H1 (cell line): ENCODE measurements at regions not wholly inside any gene's neighbourhood (a gene's known extent, or its start where the extent isn't known, plus 50 kb on each side); places are given as distances from the start of the nearest gene placed in this dataset.

Experiments used
- BRCA1 ChIP-seq: IDR thresholded peaks from 2 replicates; pipeline ENCODE4 v1.6.1; 2012; ENCODE audit warnings: low read depth, low read length, improper control_type of control experiment
- PHF8 ChIP-seq: fragments of 200-600 bp; sonication (generic); conservative IDR thresholded peaks from 2 replicates; pipeline ENCODE4 v1.7.1; 2012; ENCODE audit warnings: low read depth, mild to moderate bottlenecking, inconsistent platforms, low read length, moderate library complexity
- POLR2AphosphoS5 ChIP-seq: IDR thresholded peaks from 2 replicates; pipeline ENCODE4 v1.6.1; 2011; ENCODE audit warnings: low read depth, low read length
- RFX5 ChIP-seq: IDR thresholded peaks from 2 replicates; pipeline ENCODE4 v1.6.1; 2011; ENCODE audit warnings: low read depth, low read length, improper control_type of control experiment, borderline replicate concordance
- SP1 ChIP-seq: IDR thresholded peaks from 2 replicates; pipeline ENCODE4 v1.6.1; 2011; ENCODE audit warnings: low read depth, low read length
- SRF ChIP-seq: IDR thresholded peaks from 2 replicates; pipeline ENCODE4 v1.6.1; 2011; ENCODE audit warnings: mild to moderate bottlenecking, low read depth, low read length, moderate library complexity
- YY1 ChIP-seq: IDR thresholded peaks from 2 replicates; pipeline ENCODE4 v1.6.1; 2011; ENCODE audit warnings: low read depth, mild to moderate bottlenecking, low read length
- TF ChIP-seq, protein P1 (sequence below), 3 experiments: IDR thresholded peaks; 1 replicate in 2 of 3; 2 replicates in 1 of 3; pipeline versions ENCODE4 v1.5.1 to v1.6.1; 2011; ENCODE audit warnings: low read length in 3 of 3, mild to moderate bottlenecking in 3 of 3, inconsistent platforms in 2 of 3, low read depth in 1 of 3, moderate library complexity in 1 of 3; ENCODE audit not compliant: insufficient read depth in 1 of 3; ENCODE audit errors: control extremely low read depth in 1 of 3

DNA sequence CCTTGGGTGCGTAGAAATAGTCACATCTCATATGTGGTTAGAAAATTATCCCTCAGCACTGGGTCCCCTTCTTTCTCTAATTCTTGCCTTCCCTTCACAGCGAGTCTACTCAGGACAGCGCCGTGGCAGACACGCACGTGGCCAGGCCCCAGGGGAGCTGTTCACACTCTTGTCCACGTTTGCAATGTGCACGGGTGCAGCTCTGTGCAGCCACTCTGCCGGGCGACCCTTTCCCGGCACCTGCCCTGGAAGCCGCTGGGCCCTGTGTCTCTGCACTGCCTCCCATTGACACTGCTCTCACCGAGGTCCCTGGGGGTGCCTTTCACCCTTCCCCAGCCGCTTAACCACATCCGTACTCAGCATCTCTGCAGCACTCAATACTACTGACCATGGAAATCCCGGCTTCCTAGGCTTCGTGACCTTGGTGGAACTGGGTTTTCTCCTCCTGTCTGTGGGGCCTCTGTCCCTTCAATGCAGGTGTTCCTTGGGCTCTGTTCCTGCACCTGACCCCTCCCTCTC, 104.9 kb downstream of the DACT2 start:
- TF ChIP-seq SRF (no peak), RFX5 (no peak), YY1 (no peak), BRCA1 (no peak), SP1 (no peak), PHF8 (no peak), POLR2AphosphoS5 (no peak)
- TF ChIP-seq, protein P1, sequence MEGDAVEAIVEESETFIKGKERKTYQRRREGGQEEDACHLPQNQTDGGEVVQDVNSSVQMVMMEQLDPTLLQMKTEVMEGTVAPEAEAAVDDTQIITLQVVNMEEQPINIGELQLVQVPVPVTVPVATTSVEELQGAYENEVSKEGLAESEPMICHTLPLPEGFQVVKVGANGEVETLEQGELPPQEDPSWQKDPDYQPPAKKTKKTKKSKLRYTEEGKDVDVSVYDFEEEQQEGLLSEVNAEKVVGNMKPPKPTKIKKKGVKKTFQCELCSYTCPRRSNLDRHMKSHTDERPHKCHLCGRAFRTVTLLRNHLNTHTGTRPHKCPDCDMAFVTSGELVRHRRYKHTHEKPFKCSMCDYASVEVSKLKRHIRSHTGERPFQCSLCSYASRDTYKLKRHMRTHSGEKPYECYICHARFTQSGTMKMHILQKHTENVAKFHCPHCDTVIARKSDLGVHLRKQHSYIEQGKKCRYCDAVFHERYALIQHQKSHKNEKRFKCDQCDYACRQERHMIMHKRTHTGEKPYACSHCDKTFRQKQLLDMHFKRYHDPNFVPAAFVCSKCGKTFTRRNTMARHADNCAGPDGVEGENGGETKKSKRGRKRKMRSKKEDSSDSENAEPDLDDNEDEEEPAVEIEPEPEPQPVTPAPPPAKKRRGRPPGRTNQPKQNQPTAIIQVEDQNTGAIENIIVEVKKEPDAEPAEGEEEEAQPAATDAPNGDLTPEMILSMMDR (IDR thresholded peaks at IDR 0.05; ENCODE audit: control extremely low read depth in 1 of 3, insufficient read depth in 1 of 3, low read depth in 1 of 3, low read length in 3 of 3) = no peak
